ENCODE measurements at regions not wholly inside any gene's neighbourhood (a gene's known extent, or its start where the extent isn't known, plus 50 kb on each side); places are given as distances from the start of the nearest gene placed in this dataset.

DNA sequence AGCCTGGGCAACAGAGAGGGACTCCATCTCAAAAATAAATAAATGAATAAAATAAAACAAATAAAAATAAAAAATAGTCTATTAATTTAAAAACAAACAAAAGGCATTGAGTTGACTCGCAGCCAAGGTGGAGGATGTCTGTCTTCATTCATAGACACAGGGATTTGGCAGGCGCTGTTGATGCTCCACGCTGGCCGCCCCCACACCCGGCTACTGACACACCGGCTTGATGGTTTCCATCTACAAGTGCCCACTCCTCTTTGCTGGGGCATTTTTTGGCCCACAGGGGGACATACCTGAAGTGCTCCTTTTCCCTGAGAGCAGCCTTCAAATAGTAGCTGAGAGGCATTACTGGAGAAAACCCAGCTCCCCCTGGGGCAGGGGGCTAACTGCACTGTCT, 178.3 kb upstream of the RALGAPA2 start:
- ATAC-seq (ENCODE audit: low FRiP score): no peak

DNA sequence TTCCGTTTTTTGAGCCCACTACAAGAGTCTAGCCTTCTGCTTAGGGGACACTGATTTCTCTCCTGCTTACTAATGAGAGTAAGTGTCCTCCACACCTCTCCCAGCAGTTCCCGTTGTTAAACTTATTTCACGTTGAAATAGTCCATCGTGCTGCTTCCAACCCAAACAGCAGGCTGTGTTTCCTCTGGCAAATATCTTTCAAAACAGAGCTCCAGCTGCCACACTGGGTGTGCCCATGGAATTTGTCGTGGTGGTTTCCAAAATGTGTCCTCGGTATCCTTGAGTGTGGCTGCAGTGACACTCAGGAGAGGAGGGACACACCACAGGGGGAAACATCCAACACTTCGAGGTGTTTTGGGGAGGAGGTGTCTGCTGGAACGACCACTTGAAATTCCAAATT, 176.5 kb upstream of the RALGAPA2 start:
- Histone ChIP-seq H3K27me3 (ENCODE audit: control insufficient read depth in 1 of 2, insufficient read depth in 2 of 2, low read length in 1 of 2) (no peaks in the 10 kb centered on the region), H3K4me1 (ENCODE audit: control insufficient read depth in 1 of 2, insufficient read depth in 2 of 2, low read length in 2 of 2) (no peaks in the 10 kb centered on the region), H3K36me3 (ENCODE audit: control insufficient read depth in 1 of 2, insufficient read depth in 2 of 2, low read length in 1 of 2) (no peaks in the 10 kb centered on the region), H3K4me3 (ENCODE audit: low read length in 2 of 2) (no peak overlapping the region), H3K27ac (ENCODE audit: low read depth in 1 of 2, low read length in 2 of 2) (no peak overlapping the region), H3K9me3 (ENCODE audit: control insufficient read depth, low read length) (no peaks in the 10 kb centered on the region)
- intact Hi-C loops (cut with DNase I): no loop called here
- no peak for ATAC-seq (ENCODE audit: low FRiP score)
- DNase-seq: no peak
- 22 to 28% methylated on average over 8 of the region's 8 CpGs for WGBS, 2 donors

More for the DNA sequence above, 178.3 kb upstream of the RALGAPA2 start:
- Histone ChIP-seq H3K36me3 (ENCODE audit: control insufficient read depth in 1 of 2, insufficient read depth in 2 of 2, low read length in 1 of 2) (no peaks in the 10 kb centered on the region), H3K4me3 (ENCODE audit: low read length in 2 of 2) (no peak overlapping the region), H3K9me3 (ENCODE audit: control insufficient read depth, low read length) (peaks cover 1% of the 10 kb centered on the region), H3K4me1 (ENCODE audit: control insufficient read depth in 1 of 2, insufficient read depth in 2 of 2, low read length in 2 of 2) (no peaks in the 10 kb centered on the region), H3K27ac (ENCODE audit: low read depth in 1 of 2, low read length in 2 of 2) (no peak overlapping the region), H3K27me3 (ENCODE audit: control insufficient read depth in 1 of 2, insufficient read depth in 2 of 2, low read length in 1 of 2) (no peaks in the 10 kb centered on the region)
- DNase-seq: no peak
- intact Hi-C loops (cut with DNase I): no loop called here
- 86 to 87% methylated on average over 6 of the region's 6 CpGs for WGBS, 2 donors

DNA sequence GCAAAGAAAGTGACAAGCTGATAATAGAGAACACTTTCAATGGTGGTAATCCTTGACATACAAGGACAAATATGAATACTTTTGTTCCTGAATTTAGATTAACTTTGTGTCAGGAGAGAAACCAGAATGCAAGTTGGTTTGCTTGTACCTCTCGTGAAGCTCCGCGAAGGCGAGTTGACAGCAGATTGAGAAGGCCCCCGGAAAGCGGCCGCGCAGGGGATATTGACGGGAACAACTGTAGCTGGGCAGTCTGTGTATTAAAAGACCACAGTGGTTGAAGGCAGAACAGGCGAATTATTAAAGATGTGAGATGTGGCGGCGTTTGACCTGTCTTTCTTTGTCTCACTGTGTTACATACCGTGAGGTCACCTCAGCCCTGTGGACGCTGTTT, 175.8 kb upstream of the RALGAPA2 start:
- 90 to 91% methylated on average over 14 of the region's 14 CpGs for WGBS, 2 donors
- intact Hi-C loops (cut with DNase I): no loop called here
- no peaks in the 10 kb centered on the region for H3K4me1 ChIP-seq (ENCODE audit: control insufficient read depth in 1 of 2, insufficient read depth in 2 of 2, low read length in 2 of 2)
- no peaks in the 10 kb centered on the region for H3K9me3 ChIP-seq (ENCODE audit: control insufficient read depth, low read length)
- H3K36me3 ChIP-seq (ENCODE audit: control insufficient read depth in 1 of 2, insufficient read depth in 2 of 2, low read length in 1 of 2): no peaks in the 10 kb centered on the region
- H3K27me3 ChIP-seq (ENCODE audit: control insufficient read depth in 1 of 2, insufficient read depth in 2 of 2, low read length in 1 of 2): no peaks in the 10 kb centered on the region
- no peak for ATAC-seq (ENCODE audit: low FRiP score)
- no peak overlapping the region for H3K27ac ChIP-seq (ENCODE audit: low read depth in 1 of 2, low read length in 2 of 2)
- H3K4me3 ChIP-seq (ENCODE audit: low read length in 2 of 2): no peak overlapping the region
- no peak for DNase-seq

DNA sequence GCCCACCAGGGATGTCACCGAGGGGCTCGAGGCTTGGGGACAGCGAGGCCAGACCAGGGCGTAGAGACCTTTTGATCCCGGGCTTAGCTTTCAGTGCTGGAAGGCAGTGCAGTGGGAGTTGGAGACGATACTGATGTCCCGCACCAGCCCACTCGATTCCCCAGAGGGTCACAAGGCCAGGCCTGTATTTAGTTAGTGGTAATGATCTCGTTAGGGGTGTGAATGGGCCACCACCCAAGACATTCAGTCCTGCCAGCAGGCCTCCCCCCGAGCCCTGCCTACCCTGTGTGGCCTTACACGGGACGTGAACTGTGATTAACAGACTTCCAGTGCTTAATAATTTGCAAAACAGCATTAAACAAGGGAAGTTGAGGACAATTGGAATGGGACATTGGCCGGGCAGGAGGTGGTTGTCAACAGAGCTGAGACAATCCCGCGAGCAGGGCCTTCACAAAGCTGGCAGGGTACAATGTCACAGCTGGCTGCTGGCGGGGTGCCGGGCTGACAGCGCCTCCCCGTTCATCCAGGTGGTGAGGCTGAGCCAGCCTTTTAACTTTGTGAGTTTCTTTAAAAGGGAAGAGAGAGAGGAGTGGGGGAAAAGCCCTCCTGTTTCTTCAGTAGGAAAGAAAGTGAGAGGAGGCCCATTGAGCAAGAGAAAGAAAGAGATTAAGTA, 175.3 kb upstream of the RALGAPA2 start:
- Histone ChIP-seq H3K27ac (ENCODE audit: low read depth in 1 of 2, low read length in 2 of 2) (no peak overlapping the region), H3K36me3 (ENCODE audit: control insufficient read depth in 1 of 2, insufficient read depth in 2 of 2, low read length in 1 of 2) (no peaks in the 10 kb centered on the region), H3K4me1 (ENCODE audit: control insufficient read depth in 1 of 2, insufficient read depth in 2 of 2, low read length in 2 of 2) (no peaks in the 10 kb centered on the region), H3K27me3 (ENCODE audit: control insufficient read depth in 1 of 2, insufficient read depth in 2 of 2, low read length in 1 of 2) (no peaks in the 10 kb centered on the region), H3K9me3 (ENCODE audit: control insufficient read depth, low read length) (no peaks in the 10 kb centered on the region), H3K4me3 (ENCODE audit: low read length in 2 of 2) (no peak overlapping the region)
- 44 to 47% methylated on average over 19 of the region's 19 CpGs for WGBS, 2 donors
- intact Hi-C loops (cut with DNase I): no loop called here
- no peak for DNase-seq
- no peak for ATAC-seq (ENCODE audit: low FRiP score)

DNA sequence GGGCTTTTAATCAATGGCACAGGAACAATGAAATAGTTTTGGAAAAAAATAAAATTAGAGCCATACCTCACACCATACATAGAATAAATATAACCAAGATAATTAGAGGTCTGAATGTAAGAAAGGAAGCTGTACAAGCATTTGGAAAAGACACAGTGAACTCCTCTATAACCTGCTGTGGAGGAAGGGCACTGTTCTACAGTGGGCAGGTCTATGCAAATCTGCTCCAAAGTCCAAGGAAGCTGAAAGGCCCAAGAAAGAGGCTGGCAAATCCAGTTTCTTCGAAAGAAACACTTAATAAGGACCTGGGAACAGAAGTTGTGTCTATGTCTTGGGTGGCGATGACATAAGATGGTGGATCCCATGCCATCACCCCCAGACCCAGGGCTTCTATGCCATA, 169.4 kb upstream of the RALGAPA2 start:
- Histone ChIP-seq H3K27ac (ENCODE audit: low read depth in 1 of 2, low read length in 2 of 2) (no peak overlapping the region), H3K9me3 (ENCODE audit: control insufficient read depth, low read length) (no peaks in the 10 kb centered on the region), H3K27me3 (ENCODE audit: control insufficient read depth in 1 of 2, insufficient read depth in 2 of 2, low read length in 1 of 2) (no peaks in the 10 kb centered on the region), H3K36me3 (ENCODE audit: control insufficient read depth in 1 of 2, insufficient read depth in 2 of 2, low read length in 1 of 2) (no peaks in the 10 kb centered on the region), H3K4me3 (ENCODE audit: low read length in 2 of 2) (no peak overlapping the region), H3K4me1 (ENCODE audit: control insufficient read depth in 1 of 2, insufficient read depth in 2 of 2, low read length in 2 of 2) (no peaks in the 10 kb centered on the region)
- intact Hi-C loops (cut with DNase I): no loop called here
- no peak for DNase-seq
- no peak for ATAC-seq (ENCODE audit: low FRiP score)
- 79 to 80% methylated on average over 2 of the region's 2 CpGs for WGBS, 2 donors

DNA sequence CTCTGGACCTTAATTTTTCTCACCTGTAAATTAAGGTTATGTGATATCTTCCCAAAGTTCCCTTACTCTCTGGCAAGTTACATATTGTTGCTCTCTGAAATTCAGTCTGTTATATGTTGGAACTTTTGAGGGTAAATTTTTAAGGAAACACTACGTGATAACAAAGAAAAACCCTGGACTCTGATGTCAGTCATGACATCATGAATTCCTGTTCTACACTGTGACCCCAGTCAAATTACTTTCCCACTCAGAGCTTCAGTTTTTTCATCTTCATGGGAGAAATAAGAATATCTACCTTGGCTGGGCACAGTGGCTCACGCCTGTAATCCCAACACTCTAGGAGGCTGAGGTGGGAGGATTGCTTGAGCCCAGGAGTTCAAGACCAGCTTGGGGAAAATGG, 164.6 kb upstream of the RALGAPA2 start:
- 48 to 51% methylated on average over 2 of the region's 2 CpGs for WGBS, 2 donors
- no peaks in the 10 kb centered on the region for H3K4me1 ChIP-seq (ENCODE audit: control insufficient read depth in 1 of 2, insufficient read depth in 2 of 2, low read length in 2 of 2)
- H3K27ac ChIP-seq (ENCODE audit: low read depth in 1 of 2, low read length in 2 of 2): no peak overlapping the region
- no peaks in the 10 kb centered on the region for H3K9me3 ChIP-seq (ENCODE audit: control insufficient read depth, low read length)
- ATAC-seq (ENCODE audit: low FRiP score) (no peak), DNase-seq (no peak)
- H3K4me3 ChIP-seq (ENCODE audit: low read length in 2 of 2): no peak overlapping the region
- no peaks in the 10 kb centered on the region for H3K27me3 ChIP-seq (ENCODE audit: control insufficient read depth in 1 of 2, insufficient read depth in 2 of 2, low read length in 1 of 2)
- H3K36me3 ChIP-seq (ENCODE audit: control insufficient read depth in 1 of 2, insufficient read depth in 2 of 2, low read length in 1 of 2): no peaks in the 10 kb centered on the region
- intact Hi-C loops (cut with DNase I): no loop called here

DNA sequence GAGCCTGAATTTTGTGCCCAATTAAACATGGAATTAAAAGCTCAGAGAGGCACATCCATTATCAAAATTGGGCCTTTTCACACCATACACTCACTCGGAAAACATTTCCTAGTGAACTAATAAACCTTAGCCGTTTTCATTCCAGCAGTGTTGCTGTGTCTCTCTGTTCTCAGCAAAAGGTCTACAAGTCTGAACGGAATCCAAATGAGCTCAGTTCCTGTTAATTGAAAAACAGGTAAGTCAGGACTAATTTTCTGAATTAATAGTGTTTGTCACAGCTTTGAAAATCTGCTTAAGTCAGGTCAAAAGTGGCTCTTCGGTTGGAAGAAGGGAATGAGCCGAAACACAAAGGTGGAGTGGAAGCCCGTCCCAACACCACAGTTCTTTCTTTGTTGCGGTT, 163.3 kb upstream of the RALGAPA2 start:
- DNase-seq (no peak), ATAC-seq (ENCODE audit: low FRiP score) (no peak)
- 75 to 77% methylated on average over 7 of the region's 7 CpGs for WGBS, 2 donors
- Histone ChIP-seq H3K36me3 (ENCODE audit: control insufficient read depth in 1 of 2, insufficient read depth in 2 of 2, low read length in 1 of 2) (no peaks in the 10 kb centered on the region), H3K4me1 (ENCODE audit: control insufficient read depth in 1 of 2, insufficient read depth in 2 of 2, low read length in 2 of 2) (no peaks in the 10 kb centered on the region), H3K27me3 (ENCODE audit: control insufficient read depth in 1 of 2, insufficient read depth in 2 of 2, low read length in 1 of 2) (no peaks in the 10 kb centered on the region), H3K9me3 (ENCODE audit: control insufficient read depth, low read length) (no peaks in the 10 kb centered on the region), H3K27ac (ENCODE audit: low read depth in 1 of 2, low read length in 2 of 2) (no peak overlapping the region), H3K4me3 (ENCODE audit: low read length in 2 of 2) (no peak overlapping the region)
- intact Hi-C loops (cut with DNase I): no loop called here

DNA sequence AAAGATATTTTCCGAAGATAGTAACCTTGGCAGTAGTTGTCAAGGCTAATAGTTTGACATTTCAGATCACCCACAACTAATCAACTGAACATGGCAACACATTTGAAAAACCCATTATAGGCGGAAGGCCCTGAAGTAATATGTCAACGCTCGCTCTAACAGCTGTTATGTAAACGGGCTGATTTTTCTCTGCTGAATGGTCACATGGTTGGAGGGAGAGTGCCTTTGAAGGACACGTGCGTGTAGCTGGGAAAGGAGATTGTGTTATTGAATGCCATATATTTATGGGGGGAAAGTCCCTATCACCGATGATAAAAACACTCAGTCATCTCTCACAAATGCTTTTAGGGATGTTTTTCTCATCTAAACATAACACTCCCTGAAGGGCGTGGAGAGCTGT, 160.0 kb upstream of the RALGAPA2 start:
- H3K36me3 ChIP-seq (ENCODE audit: control insufficient read depth in 1 of 2, insufficient read depth in 2 of 2, low read length in 1 of 2): no peaks in the 10 kb centered on the region
- H3K27ac ChIP-seq (ENCODE audit: low read depth in 1 of 2, low read length in 2 of 2): no peak overlapping the region
- intact Hi-C loops (cut with DNase I): no loop called here
- H3K27me3 ChIP-seq (ENCODE audit: control insufficient read depth in 1 of 2, insufficient read depth in 2 of 2, low read length in 1 of 2): no peaks in the 10 kb centered on the region
- H3K4me3 ChIP-seq (ENCODE audit: low read length in 2 of 2): no peak overlapping the region
- H3K9me3 ChIP-seq (ENCODE audit: control insufficient read depth, low read length): no peaks in the 10 kb centered on the region
- 33 to 50% methylated on average over 9 of the region's 9 CpGs for WGBS, 2 donors
- no peaks in the 10 kb centered on the region for H3K4me1 ChIP-seq (ENCODE audit: control insufficient read depth in 1 of 2, insufficient read depth in 2 of 2, low read length in 2 of 2)
- ATAC-seq (ENCODE audit: low FRiP score) (no peak), DNase-seq (no peak)

DNA sequence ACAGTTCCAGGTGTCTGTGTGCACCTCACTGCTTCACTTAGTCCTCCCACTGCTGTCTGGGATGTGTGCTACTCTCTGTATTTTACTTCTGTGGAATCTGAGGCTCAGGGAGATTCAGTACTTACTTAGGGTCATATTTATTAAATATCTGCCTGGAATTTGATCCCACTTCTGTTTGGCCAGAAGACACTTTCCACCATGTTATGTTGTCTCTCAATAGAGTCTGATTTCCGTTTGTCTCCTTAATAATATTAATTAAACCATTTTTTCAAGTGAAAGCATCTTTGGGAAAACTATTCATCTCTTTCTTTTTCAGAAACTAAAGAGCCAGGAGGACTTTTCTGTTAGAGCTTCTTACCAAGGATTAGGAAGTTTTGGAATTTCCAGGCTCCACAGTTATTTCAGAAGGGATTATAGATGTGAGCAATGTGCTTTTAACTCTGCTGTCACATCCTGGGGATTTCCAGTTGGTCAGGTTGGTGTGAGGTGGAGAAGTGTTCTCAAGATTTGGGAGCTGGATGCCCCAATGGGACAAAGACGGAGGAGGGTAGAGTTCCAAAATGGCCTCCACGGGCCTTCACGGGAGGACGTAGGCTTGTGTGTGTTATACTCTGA, 156.8 kb upstream of the RALGAPA2 start:
- intact Hi-C loops (cut with DNase I): no loop called here
- no peak overlapping the region for H3K27ac ChIP-seq (ENCODE audit: low read depth in 1 of 2, low read length in 2 of 2)
- H3K4me1 ChIP-seq (ENCODE audit: control insufficient read depth in 1 of 2, insufficient read depth in 2 of 2, low read length in 2 of 2): no peaks in the 10 kb centered on the region
- 81 to 85% methylated on average over 5 of the region's 5 CpGs for WGBS, 2 donors
- H3K9me3 ChIP-seq (ENCODE audit: control insufficient read depth, low read length): no peaks in the 10 kb centered on the region
- ATAC-seq (ENCODE audit: low FRiP score): no peak
- no peak overlapping the region for H3K4me3 ChIP-seq (ENCODE audit: low read length in 2 of 2)
- DNase-seq: no peak
- no peaks in the 10 kb centered on the region for H3K36me3 ChIP-seq (ENCODE audit: control insufficient read depth in 1 of 2, insufficient read depth in 2 of 2, low read length in 1 of 2)
- H3K27me3 ChIP-seq (ENCODE audit: control insufficient read depth in 1 of 2, insufficient read depth in 2 of 2, low read length in 1 of 2): no peaks in the 10 kb centered on the region
